ENCODE measurements at regions not wholly inside any gene's neighbourhood (a gene's known extent, or its start where the extent isn't known, plus 50 kb on each side); places are given as distances from the start of the nearest gene placed in this dataset.

GRCh38 chr10:123464430-123465323 lies 201.5 kb upstream of the GPR26 start:
- Histone ChIP-seq H3K27me3 (peaks cover 0 to 6% (median 0%) of the 10 kb centered on the region in 4 donors), H3K9me3 (no peaks in the 10 kb centered on the region), H3K4me3 (no peak overlapping the region), H3K4me1 (no peaks in the 10 kb centered on the region), H3K27ac (replicated peaks in 1 of 4) (no peak overlapping the region), H3K36me3 (no peaks in the 10 kb centered on the region)
- TF ChIP-seq EP300 (IDR thresholded peaks at IDR 0.05) = no peak
- TF ChIP-seq POLR2AphosphoS5 (IDR thresholded peaks at IDR 0.05) = no peak
- no peak for TF ChIP-seq CTCF (IDR thresholded peaks at IDR 0.05)
- no peak for TF ChIP-seq POLR2A (IDR thresholded peaks at IDR 0.05; ENCODE audit: low read depth)
- intact Hi-C loops (cut with DNase I) = no loop called here
- DNase-seq (ENCODE audit: extremely low spot score) = no peak
- 60% methylated on average over 3 of the region's 3 CpGs for WGBS

DNA sequence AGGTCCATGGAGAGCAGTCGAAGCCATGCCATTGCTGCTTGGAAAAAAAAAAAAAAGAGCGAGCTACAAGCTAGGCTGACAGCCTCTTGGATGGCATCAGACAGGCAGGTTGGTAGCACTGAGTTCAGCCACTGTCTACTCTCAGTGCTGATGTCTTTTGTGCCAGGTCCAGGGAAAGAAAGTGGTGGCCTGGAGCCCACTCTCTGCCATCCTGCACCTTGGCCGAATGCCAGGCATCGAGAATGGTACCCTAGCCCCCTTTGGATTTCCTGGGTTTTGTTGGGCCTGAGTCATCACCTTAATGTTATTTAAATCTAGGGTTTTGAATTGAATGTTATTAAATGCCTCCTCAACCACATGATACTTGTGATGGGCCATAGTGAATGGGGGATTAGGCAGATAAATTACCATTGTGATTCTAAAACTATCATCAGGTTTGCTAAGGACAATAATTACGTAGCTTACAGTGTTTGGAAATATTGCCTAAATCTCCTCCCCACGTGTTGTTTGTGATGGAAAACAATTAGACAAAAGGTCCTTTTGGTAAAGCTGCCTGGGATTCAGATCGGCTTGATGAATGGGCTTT lies 195.7 kb upstream of the GPR26 start:
- H3K4me1 ChIP-seq = no peaks in the 10 kb centered on the region
- intact Hi-C loops (cut with DNase I) = no loop called here

GRCh38 chr10:123471811-123472210 lies 194.3 kb upstream of the GPR26 start:
- Histone ChIP-seq H3K4me1 (no peaks in the 10 kb centered on the region), H3K9me3 (no peaks in the 10 kb centered on the region), H3K27me3 (peaks cover 0 to 12% (median 0%) of the 10 kb centered on the region in 4 donors), H3K27ac (replicated peaks in 1 of 4) (no peak overlapping the region), H3K36me3 (no peaks in the 10 kb centered on the region), H3K4me3 (no peak overlapping the region)
- TF ChIP-seq CTCF (IDR thresholded peaks at IDR 0.05) (no peak), POLR2A (IDR thresholded peaks at IDR 0.05; ENCODE audit: low read depth) (no peak), POLR2AphosphoS5 (IDR thresholded peaks at IDR 0.05) (no peak), EP300 (IDR thresholded peaks at IDR 0.05) (no peak)
- intact Hi-C loops (cut with DNase I) = no loop called here
- no peak for DNase-seq (ENCODE audit: extremely low spot score)
- WGBS = 89% methylated on average over 1 of the region's 1 CpG

More for the DNA sequence above, 195.7 kb upstream of the GPR26 start:
- WGBS = 71% methylated on average over 7 of the region's 7 CpGs
- no peaks in the 10 kb centered on the region for H3K9me3 ChIP-seq
- H3K27me3 ChIP-seq = peaks cover 0 to 12% (median 0%) of the 10 kb centered on the region in 4 donors
- no peak overlapping the region for H3K4me3 ChIP-seq
- no peak for DNase-seq (ENCODE audit: extremely low spot score)
- TF ChIP-seq EP300 (IDR thresholded peaks at IDR 0.05) (no peak), CTCF (IDR thresholded peaks at IDR 0.05) (no peak)
- H3K36me3 ChIP-seq = no peaks in the 10 kb centered on the region
- no peak overlapping the region for H3K27ac ChIP-seq (replicated peaks in 1 of 4)

GRCh38 chr10:123472606-123473005 lies 193.5 kb upstream of the GPR26 start:
- no peaks in the 10 kb centered on the region for H3K4me1 ChIP-seq
- intact Hi-C loops (cut with DNase I) = no loop called here
- H3K27ac ChIP-seq (replicated peaks in 1 of 4) = no peak overlapping the region
- peaks cover 0 to 12% (median 0%) of the 10 kb centered on the region in 4 donors for H3K27me3 ChIP-seq
- H3K4me3 ChIP-seq = no peak overlapping the region
- TF ChIP-seq CTCF (IDR thresholded peaks at IDR 0.05) (no peak), EP300 (IDR thresholded peaks at IDR 0.05) (no peak), POLR2A (IDR thresholded peaks at IDR 0.05; ENCODE audit: low read depth) (no peak), POLR2AphosphoS5 (IDR thresholded peaks at IDR 0.05) (no peak)
- no peak for DNase-seq (ENCODE audit: extremely low spot score)
- H3K36me3 ChIP-seq = no peaks in the 10 kb centered on the region
- WGBS = 20% methylated on average over 6 of the region's 9 CpGs
- no peaks in the 10 kb centered on the region for H3K9me3 ChIP-seq
